ENCODE measurements at regions not wholly inside any gene's neighbourhood (a gene's known extent, or its start where the extent isn't known, plus 50 kb on each side); places are given as distances from the start of the nearest gene placed in this dataset.

GRCh38 chr11:69907611-69908010, 88.4 kb upstream of the FGF3 start:
- H3K14ac ChIP-seq (ENCODE audit: low read length in 2 of 2), result no peak overlapping the region
- no peak overlapping the region for H3K4me2 ChIP-seq (ENCODE audit: low read length, poor library complexity, severe bottlenecking)
- H4K8ac ChIP-seq (ENCODE audit: low read length), result no peak overlapping the region
- no peak overlapping the region for H3K9ac ChIP-seq (ENCODE audit: low read length)
- peaks cover 7% of the 10 kb centered on the region for H3K4me1 ChIP-seq (ENCODE audit: control insufficient read depth, insufficient read depth, low read depth, low read length)
- H3K4me3 ChIP-seq (ENCODE audit: insufficient read depth in 1 of 2, low read depth in 1 of 2, low read length in 2 of 2), result no peak overlapping the region
- no peak overlapping the region for H3K4ac ChIP-seq (ENCODE audit: low read depth in 1 of 2, low read length in 2 of 2)
- no peaks in the 10 kb centered on the region for H3K79me1 ChIP-seq (replicated peaks; ENCODE audit: low read length, poor library complexity, severe bottlenecking)
- H2AK5ac ChIP-seq (ENCODE audit: low read length, severe bottlenecking), result no peak overlapping the region
- H3K27ac ChIP-seq (ENCODE audit: low read length, poor library complexity, severe bottlenecking), result no peak overlapping the region
- peaks cover 37 to 83% of the 10 kb centered on the region in 2 experiments for H3K27me3 ChIP-seq (ENCODE audit: control insufficient read depth in 1 of 2, insufficient read depth in 1 of 2, low read length in 2 of 2)
- no peak overlapping the region for H4K91ac ChIP-seq (ENCODE audit: low read length)
- no peak overlapping the region for H2BK12ac ChIP-seq (ENCODE audit: low read length in 2 of 2)
- no peaks in the 10 kb centered on the region for H3K36me3 ChIP-seq (ENCODE audit: control insufficient read depth in 1 of 2, insufficient read depth in 2 of 2, low read depth in 1 of 2, low read length in 2 of 2)
- no peaks in the 10 kb centered on the region for H3K9me3 ChIP-seq (ENCODE audit: control insufficient read depth, low read length)
- H3K18ac ChIP-seq (ENCODE audit: low read depth in 1 of 2, low read length in 2 of 2), result no peak overlapping the region
- H2AFZ ChIP-seq (ENCODE audit: low read depth, low read length), result no peak overlapping the region
- no peak overlapping the region for H2BK5ac ChIP-seq (ENCODE audit: low read depth, low read length, poor library complexity, severe bottlenecking)
- no peak overlapping the region for H2BK120ac ChIP-seq (ENCODE audit: low read depth, low read length)
- DNase-seq, result no peak
- no peak overlapping the region for H2BK15ac ChIP-seq (ENCODE audit: low read depth, poor library complexity, severe bottlenecking)
- WGBS, result 92% methylated on average over 11 of the region's 11 CpGs
- no peak overlapping the region for H3K23ac ChIP-seq (ENCODE audit: low read length in 2 of 2)

GRCh38 chr11:69908511-69909220, 89.5 kb upstream of the FGF3 start:
- H2BK120ac ChIP-seq (ENCODE audit: low read depth, low read length), result no peak overlapping the region
- no peaks in the 10 kb centered on the region for H3K79me1 ChIP-seq (replicated peaks; ENCODE audit: low read length, poor library complexity, severe bottlenecking)
- H3K9ac ChIP-seq (ENCODE audit: low read length), result no peak overlapping the region
- H2BK5ac ChIP-seq (ENCODE audit: low read depth, low read length, poor library complexity, severe bottlenecking), result no peak overlapping the region
- H2AFZ ChIP-seq (ENCODE audit: low read depth, low read length), result no peak overlapping the region
- no peak overlapping the region for H2BK12ac ChIP-seq (ENCODE audit: low read length in 2 of 2)
- H2AK5ac ChIP-seq (ENCODE audit: low read length, severe bottlenecking), result no peak overlapping the region
- H3K23ac ChIP-seq (ENCODE audit: low read length in 2 of 2), result no peak overlapping the region
- H3K27me3 ChIP-seq (ENCODE audit: control insufficient read depth in 1 of 2, insufficient read depth in 1 of 2, low read length in 2 of 2), result peaks cover 33 to 78% of the 10 kb centered on the region in 2 experiments
- H3K9me3 ChIP-seq (ENCODE audit: control insufficient read depth, low read length), result no peaks in the 10 kb centered on the region
- H3K18ac ChIP-seq (ENCODE audit: low read depth in 1 of 2, low read length in 2 of 2), result no peak overlapping the region
- H3K27ac ChIP-seq (ENCODE audit: low read length, poor library complexity, severe bottlenecking), result no peak overlapping the region
- H3K36me3 ChIP-seq (ENCODE audit: control insufficient read depth in 1 of 2, insufficient read depth in 2 of 2, low read depth in 1 of 2, low read length in 2 of 2), result no peaks in the 10 kb centered on the region
- no peak overlapping the region for H4K8ac ChIP-seq (ENCODE audit: low read length)
- no peak overlapping the region for H3K4me2 ChIP-seq (ENCODE audit: low read length, poor library complexity, severe bottlenecking)
- 78% methylated on average over 19 of the region's 19 CpGs for WGBS
- no peak overlapping the region for H3K4me3 ChIP-seq (ENCODE audit: insufficient read depth in 1 of 2, low read depth in 1 of 2, low read length in 2 of 2)
- no peak overlapping the region for H3K4ac ChIP-seq (ENCODE audit: low read depth in 1 of 2, low read length in 2 of 2)
- H3K14ac ChIP-seq (ENCODE audit: low read length in 2 of 2), result no peak overlapping the region
- DNase-seq, result no peak
- H4K91ac ChIP-seq (ENCODE audit: low read length), result no peak overlapping the region
- peaks cover 7% of the 10 kb centered on the region for H3K4me1 ChIP-seq (ENCODE audit: control insufficient read depth, insufficient read depth, low read depth, low read length)
- no peak overlapping the region for H2BK15ac ChIP-seq (ENCODE audit: low read depth, poor library complexity, severe bottlenecking)

GRCh38 chr11:69909561-69910518, 90.6 kb upstream of the FGF3 start:
- no peak overlapping the region for H2BK5ac ChIP-seq (ENCODE audit: low read depth, low read length, poor library complexity, severe bottlenecking)
- H4K91ac ChIP-seq (ENCODE audit: low read length), result no peak overlapping the region
- H4K8ac ChIP-seq (ENCODE audit: low read length), result no peak overlapping the region
- no peak overlapping the region for H3K23ac ChIP-seq (ENCODE audit: low read length in 2 of 2)
- DNase-seq, result no peak
- no peak overlapping the region for H3K4ac ChIP-seq (ENCODE audit: low read depth in 1 of 2, low read length in 2 of 2)
- peaks cover 23 to 67% of the 10 kb centered on the region in 2 experiments for H3K27me3 ChIP-seq (ENCODE audit: control insufficient read depth in 1 of 2, insufficient read depth in 1 of 2, low read length in 2 of 2)
- no peaks in the 10 kb centered on the region for H3K36me3 ChIP-seq (ENCODE audit: control insufficient read depth in 1 of 2, insufficient read depth in 2 of 2, low read depth in 1 of 2, low read length in 2 of 2)
- no peak overlapping the region for H2BK120ac ChIP-seq (ENCODE audit: low read depth, low read length)
- no peak overlapping the region for H3K9ac ChIP-seq (ENCODE audit: low read length)
- no peak overlapping the region for H3K4me2 ChIP-seq (ENCODE audit: low read length, poor library complexity, severe bottlenecking)
- H3K27ac ChIP-seq (ENCODE audit: low read length, poor library complexity, severe bottlenecking), result no peak overlapping the region
- H3K9me3 ChIP-seq (ENCODE audit: control insufficient read depth, low read length), result no peaks in the 10 kb centered on the region
- H3K14ac ChIP-seq (ENCODE audit: low read length in 2 of 2), result no peak overlapping the region
- H2AFZ ChIP-seq (ENCODE audit: low read depth, low read length), result peak overlapping the region; percentile 32
- no peak overlapping the region for H3K18ac ChIP-seq (ENCODE audit: low read depth in 1 of 2, low read length in 2 of 2)
- no peak overlapping the region for H2AK5ac ChIP-seq (ENCODE audit: low read length, severe bottlenecking)
- no peak overlapping the region for H3K4me3 ChIP-seq (ENCODE audit: insufficient read depth in 1 of 2, low read depth in 1 of 2, low read length in 2 of 2)
- no peak overlapping the region for H2BK15ac ChIP-seq (ENCODE audit: low read depth, poor library complexity, severe bottlenecking)
- 59% methylated on average over 27 of the region's 28 CpGs for WGBS
- H2BK12ac ChIP-seq (ENCODE audit: low read length in 2 of 2), result peak overlapping the region in 1 of 2 experiments; percentile 12
- peaks cover 7% of the 10 kb centered on the region for H3K4me1 ChIP-seq (ENCODE audit: control insufficient read depth, insufficient read depth, low read depth, low read length)
- H3K79me1 ChIP-seq (replicated peaks; ENCODE audit: low read length, poor library complexity, severe bottlenecking), result no peaks in the 10 kb centered on the region
